Vagina (tissue), 2 donors: ENCODE measurements at regions not wholly inside any gene's neighbourhood (a gene's known extent, or its start where the extent isn't known, plus 50 kb on each side); places are given as distances from the start of the nearest gene placed in this dataset.
"Not testable (repeated sequence)": the region's sequence is repeated elsewhere in the genome, so short reads cannot be mapped to it uniquely, and the experiment has no call there.

Source experiments
- DNase-seq, 2 donors: peaks; one replicate each; pipeline ENCODE4 v3.0.0-alpha.2; 2017; ENCODE audit errors: extremely low spot score in 2 of 2
- H3K27ac ChIP-seq: fragments of 200-600 bp; sonication (generic); one replicate; pipeline ENCODE4 v1.5.1; 2019
- H3K27me3 ChIP-seq: fragments of 200-600 bp; sonication (generic); one replicate; pipeline ENCODE4 v1.5.1; 2019
- H3K36me3 ChIP-seq, 2 donors: fragments of 200-600 bp; sonication (generic); one replicate each; pipeline ENCODE4 v1.5.1; 2017 to 2019
- H3K4me1 ChIP-seq: fragments of 200-600 bp; sonication (generic); one replicate; pipeline ENCODE4 v1.5.1; 2019
- H3K4me3 ChIP-seq, 2 donors: fragments of 200-600 bp; sonication (generic); 1 replicate in 1 of 2; 2 replicates in 1 of 2; pipeline ENCODE4 v1.5.1; 2016 to 2019
- H3K9me3 ChIP-seq: fragments of 200-600 bp; sonication (generic); one replicate; pipeline ENCODE4 v1.5.1; 2019
- POLR2A ChIP-seq, 2 donors: fragments of 450-650 bp; IDR thresholded peaks; one replicate each; pipeline ENCODE4 v1.6.1; 2017; ENCODE audit warnings: antibody characterized with exemption in 2 of 2, mild to moderate bottlenecking in 2 of 2, moderate library complexity in 2 of 2
- POLR2AphosphoS5 ChIP-seq, 2 donors: sonication (generic); formaldehyde crosslinking; IDR thresholded peaks; one replicate each; pipeline ENCODE4 v1.9.0; 2017; ENCODE audit warnings: antibody characterized with exemption in 2 of 2, mild to moderate bottlenecking in 2 of 2, low read depth in 1 of 2; ENCODE audit not compliant: insufficient read depth in 1 of 2
- intact Hi-C: fragments of 100-400 bp; cut with DNase I; formaldehyde crosslinking; loops from one replicate; pipeline ENCODE4 v1.15.1; 2023
- TF ChIP-seq, protein P1 (sequence below), 3 experiments: fragments of 450-650 bp in 2 of 3; fragments of 200-600 bp in 1 of 3; sonication (generic) in 1 of 3; IDR thresholded peaks; one replicate each; pipeline ENCODE4 v1.5.1; 2017 to 2019; ENCODE audit warnings: antibody characterized with exemption in 3 of 3, mild to moderate bottlenecking in 2 of 3, moderate library complexity in 2 of 3

GRCh38 chr7:85895835-85896234 lies 709.0 kb upstream of the SEMA3D start:
- H3K4me3 ChIP-seq, result no peak overlapping the region
- no peaks in the 10 kb centered on the region for H3K27me3 ChIP-seq
- no peak for DNase-seq
- no peaks in the 10 kb centered on the region for H3K4me1 ChIP-seq
- H3K27ac ChIP-seq, result no peak overlapping the region
- no peaks in the 10 kb centered on the region for H3K9me3 ChIP-seq
- TF ChIP-seq, protein P1, sequence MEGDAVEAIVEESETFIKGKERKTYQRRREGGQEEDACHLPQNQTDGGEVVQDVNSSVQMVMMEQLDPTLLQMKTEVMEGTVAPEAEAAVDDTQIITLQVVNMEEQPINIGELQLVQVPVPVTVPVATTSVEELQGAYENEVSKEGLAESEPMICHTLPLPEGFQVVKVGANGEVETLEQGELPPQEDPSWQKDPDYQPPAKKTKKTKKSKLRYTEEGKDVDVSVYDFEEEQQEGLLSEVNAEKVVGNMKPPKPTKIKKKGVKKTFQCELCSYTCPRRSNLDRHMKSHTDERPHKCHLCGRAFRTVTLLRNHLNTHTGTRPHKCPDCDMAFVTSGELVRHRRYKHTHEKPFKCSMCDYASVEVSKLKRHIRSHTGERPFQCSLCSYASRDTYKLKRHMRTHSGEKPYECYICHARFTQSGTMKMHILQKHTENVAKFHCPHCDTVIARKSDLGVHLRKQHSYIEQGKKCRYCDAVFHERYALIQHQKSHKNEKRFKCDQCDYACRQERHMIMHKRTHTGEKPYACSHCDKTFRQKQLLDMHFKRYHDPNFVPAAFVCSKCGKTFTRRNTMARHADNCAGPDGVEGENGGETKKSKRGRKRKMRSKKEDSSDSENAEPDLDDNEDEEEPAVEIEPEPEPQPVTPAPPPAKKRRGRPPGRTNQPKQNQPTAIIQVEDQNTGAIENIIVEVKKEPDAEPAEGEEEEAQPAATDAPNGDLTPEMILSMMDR (IDR thresholded peaks at IDR 0.05), result no peak
- TF ChIP-seq POLR2AphosphoS5 (IDR thresholded peaks at IDR 0.05; ENCODE audit: insufficient read depth in 1 of 2, low read depth in 1 of 2) (no peak), POLR2A (IDR thresholded peaks at IDR 0.05) (no peak)
- no peaks in the 10 kb centered on the region for H3K36me3 ChIP-seq
- intact Hi-C loops, result no loop called here

DNA sequence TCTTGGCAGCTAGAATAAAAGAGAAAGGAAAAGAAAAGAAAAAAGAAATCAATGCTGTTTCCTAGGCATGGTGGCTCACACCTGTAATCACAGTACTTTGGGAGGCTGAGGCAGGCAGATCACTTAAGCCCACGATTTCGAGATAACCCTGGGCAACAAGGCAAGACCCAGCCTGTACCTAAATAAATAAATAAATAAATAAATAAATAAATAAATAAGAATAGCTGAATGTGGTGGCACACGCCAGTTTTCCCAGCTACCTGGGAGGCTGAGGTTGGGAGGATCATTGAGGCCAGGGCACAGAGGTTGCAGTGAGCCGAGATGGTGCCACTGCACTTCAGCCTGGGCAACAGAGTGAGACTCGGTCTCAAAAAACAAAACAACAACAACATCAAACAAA lies 705.0 kb upstream of the SEMA3D start:
- H3K27ac ChIP-seq, H3K36me3 ChIP-seq, intact Hi-C loops, H3K4me3 ChIP-seq, H3K27me3 ChIP-seq, H3K9me3 ChIP-seq, DNase-seq, H3K4me1 ChIP-seq: not testable (repeated sequence)

GRCh38 chr7:85890244-85890811 lies 703.5 kb upstream of the SEMA3D start:
- Histone ChIP-seq H3K27me3 (no peaks in the 10 kb centered on the region), H3K36me3 (no peaks in the 10 kb centered on the region), H3K27ac (no peak overlapping the region), H3K4me1 (no peaks in the 10 kb centered on the region), H3K4me3 (no peak overlapping the region), H3K9me3 (no peaks in the 10 kb centered on the region)
- intact Hi-C loops, result no loop called here
- no peak for DNase-seq
- no peak for TF ChIP-seq POLR2A (IDR thresholded peaks at IDR 0.05)
- no peak for TF ChIP-seq POLR2AphosphoS5 (IDR thresholded peaks at IDR 0.05; ENCODE audit: insufficient read depth in 1 of 2, low read depth in 1 of 2)
- TF ChIP-seq, protein P1 (IDR thresholded peaks at IDR 0.05), result no peak

GRCh38 chr7:85887133-85887532 lies 700.3 kb upstream of the SEMA3D start:
- Histone ChIP-seq H3K27me3 (no peaks in the 10 kb centered on the region), H3K9me3 (no peaks in the 10 kb centered on the region), H3K4me3 (no peak overlapping the region), H3K4me1 (no peaks in the 10 kb centered on the region), H3K27ac (no peak overlapping the region), H3K36me3 (no peaks in the 10 kb centered on the region)
- intact Hi-C loops, result no loop called here
- DNase-seq, result no peak
- TF ChIP-seq POLR2A (IDR thresholded peaks at IDR 0.05) (no peak), POLR2AphosphoS5 (IDR thresholded peaks at IDR 0.05; ENCODE audit: insufficient read depth in 1 of 2, low read depth in 1 of 2) (no peak)
- TF ChIP-seq, protein P1 (IDR thresholded peaks at IDR 0.05), result no peak

DNA sequence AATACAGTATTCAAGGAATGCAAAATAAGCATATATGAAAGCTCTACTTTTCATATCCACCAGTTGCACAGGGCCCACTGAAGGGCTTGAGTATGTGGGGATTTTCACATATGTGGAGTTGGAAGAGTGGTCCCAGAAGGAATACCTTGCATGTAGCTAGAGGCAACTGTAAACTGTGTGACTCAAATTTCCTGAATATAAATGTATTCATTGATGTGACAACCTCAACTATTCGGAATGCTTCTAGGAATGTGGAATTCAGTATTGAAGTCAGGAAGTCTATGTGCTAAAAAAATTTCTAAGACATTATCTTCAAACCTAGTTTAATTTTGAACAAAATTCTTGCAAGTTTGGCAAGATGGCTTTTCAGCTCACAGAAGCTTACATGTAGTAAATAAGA lies 695.5 kb upstream of the SEMA3D start:
- no peaks in the 10 kb centered on the region for H3K4me1 ChIP-seq
- no peaks in the 10 kb centered on the region for H3K27me3 ChIP-seq
- no peaks in the 10 kb centered on the region for H3K36me3 ChIP-seq
- H3K4me3 ChIP-seq, result no peak overlapping the region
- TF ChIP-seq POLR2A (IDR thresholded peaks at IDR 0.05) (no peak), POLR2AphosphoS5 (IDR thresholded peaks at IDR 0.05; ENCODE audit: insufficient read depth in 1 of 2, low read depth in 1 of 2) (no peak)
- TF ChIP-seq, protein P1 (IDR thresholded peaks at IDR 0.05), result no peak
- H3K27ac ChIP-seq, result no peak overlapping the region
- no peaks in the 10 kb centered on the region for H3K9me3 ChIP-seq
- intact Hi-C loops, result no loop called here
- DNase-seq, result no peak
